Posterior cingulate gyrus (tissue), 11 donors: ENCODE measurements at regions not wholly inside any gene's neighbourhood (a gene's known extent, or its start where the extent isn't known, plus 50 kb on each side); places are given as distances from the start of the nearest gene placed in this dataset.
A peak's percentile ranks its signal among the peaks of the same experiment; 100 is the strongest.

ENCODE experiments used
- DNase-seq, 10 donors: peaks; one replicate each; pipeline versions ENCODE4 v3.0.0 to v3.0.0-alpha.2; 2020 to 2021; ENCODE audit warnings: mixed read lengths in 3 of 10
- intact Hi-C: fragments of 100-400 bp; cut with DNase I; formaldehyde crosslinking; loops from one replicate; pipeline ENCODE4 v1.15.1; 2023

DNA sequence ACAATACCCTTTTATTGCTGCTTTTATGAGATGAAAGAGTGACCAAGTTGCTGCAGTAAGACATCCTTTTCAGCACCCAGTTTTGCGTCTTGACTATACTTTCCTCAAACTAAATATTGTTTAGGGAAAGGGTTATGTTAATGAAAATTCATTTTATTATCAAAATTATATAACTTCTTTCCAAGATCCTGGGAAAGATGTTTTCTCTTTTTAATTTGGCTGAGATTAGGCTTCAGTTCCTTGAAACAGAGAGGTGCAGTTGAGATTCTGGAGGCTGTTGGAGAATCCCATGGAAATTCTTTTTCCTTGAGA is 91.6 kb upstream of the KCNA3 start:
- no peak for DNase-seq
- intact Hi-C loops, result loop anchor here (1.0 to 5.0 kb wide), 3 partner anchors 136 to 244 kb away; no protein-coding TSS in a partner anchor

DNA sequence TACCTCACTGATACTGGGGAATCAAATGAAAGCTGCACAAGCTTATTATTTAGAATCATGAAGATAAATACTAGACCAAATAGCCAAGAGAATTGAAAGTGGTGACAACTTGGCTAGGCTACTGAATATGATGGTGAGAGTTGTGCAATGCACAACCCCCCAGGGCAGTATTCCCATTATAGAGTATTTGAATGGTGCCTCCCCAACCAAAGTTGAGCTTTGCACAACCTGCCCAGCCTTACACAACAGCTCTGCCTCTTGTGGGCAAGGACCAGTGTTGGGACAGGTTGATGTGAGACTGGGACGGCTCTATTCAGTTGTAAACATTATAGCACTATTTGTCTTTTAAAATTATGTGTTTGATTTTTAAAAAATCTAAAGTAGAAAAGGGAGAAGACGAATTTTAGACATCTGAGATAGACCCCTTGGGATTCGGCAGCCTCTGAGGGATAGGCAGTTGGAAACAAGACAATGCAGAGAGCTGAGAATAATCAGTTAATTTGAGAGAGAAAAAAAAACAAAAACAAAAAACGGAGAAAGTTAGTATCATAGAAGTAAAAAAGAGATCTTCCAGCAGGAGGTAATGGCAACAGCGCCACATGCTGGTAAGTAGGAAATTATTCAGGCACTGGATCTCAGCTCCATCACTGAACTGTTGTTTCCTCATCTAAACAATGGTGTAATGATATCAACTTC is 91.0 kb upstream of the KCNA3 start:
- intact Hi-C loops, result loop anchor here (1.0 to 5.0 kb wide), 3 partner anchors 135 to 243 kb away; no protein-coding TSS in a partner anchor
- peak in 5 of 10 donors; percentile 41 to 84 (median 50) for DNase-seq

DNA sequence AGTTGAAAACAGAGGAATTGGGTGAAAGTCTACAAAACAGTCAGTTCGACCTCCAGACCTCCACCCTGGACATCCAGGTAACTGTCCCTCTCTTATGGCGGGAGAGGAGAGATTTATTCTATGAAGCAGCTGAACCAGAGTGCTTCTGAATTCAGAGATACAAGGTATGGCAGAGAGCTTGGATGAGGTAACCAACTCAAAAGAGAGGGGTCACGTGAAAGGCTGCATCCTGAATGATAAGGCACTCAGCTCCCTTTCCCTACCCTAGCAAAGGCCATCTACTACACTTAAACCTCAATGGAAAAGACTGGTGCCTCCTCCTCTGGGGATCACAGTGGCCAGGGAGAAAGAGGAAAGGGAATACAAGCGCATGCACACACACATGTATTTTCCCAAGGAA is 88.4 kb upstream of the KCNA3 start:
- intact Hi-C loops, result no loop called here
- DNase-seq, result no peak

DNA sequence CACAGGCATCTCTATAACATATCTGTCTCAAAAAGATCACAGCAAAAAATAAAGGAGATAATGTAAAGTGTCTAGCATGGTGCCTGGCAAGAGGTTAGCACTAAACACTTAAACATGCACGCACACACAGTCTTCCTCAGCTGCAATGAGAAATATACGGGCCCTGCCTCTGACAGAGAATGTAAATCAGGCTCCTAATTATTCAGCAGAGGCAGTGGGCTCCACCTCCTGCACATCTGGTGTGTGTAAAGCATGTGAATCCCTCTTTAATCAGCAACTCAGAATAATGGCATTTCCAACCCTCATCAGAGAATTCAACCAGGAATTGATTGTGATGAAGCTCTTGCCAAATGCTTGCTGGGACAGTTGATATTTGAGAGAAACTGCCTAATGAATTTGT is 85.6 kb upstream of the KCNA3 start:
- DNase-seq, result no peak
- intact Hi-C loops, result no loop called here

- peak in 9 of 10 donors; percentile 35 to 92 (median 63) for DNase-seq
- intact Hi-C loops, result no loop called here
Observed at GRCh38 chr1:110756506-110756905, 81.8 kb upstream of the KCNA3 start.

DNA sequence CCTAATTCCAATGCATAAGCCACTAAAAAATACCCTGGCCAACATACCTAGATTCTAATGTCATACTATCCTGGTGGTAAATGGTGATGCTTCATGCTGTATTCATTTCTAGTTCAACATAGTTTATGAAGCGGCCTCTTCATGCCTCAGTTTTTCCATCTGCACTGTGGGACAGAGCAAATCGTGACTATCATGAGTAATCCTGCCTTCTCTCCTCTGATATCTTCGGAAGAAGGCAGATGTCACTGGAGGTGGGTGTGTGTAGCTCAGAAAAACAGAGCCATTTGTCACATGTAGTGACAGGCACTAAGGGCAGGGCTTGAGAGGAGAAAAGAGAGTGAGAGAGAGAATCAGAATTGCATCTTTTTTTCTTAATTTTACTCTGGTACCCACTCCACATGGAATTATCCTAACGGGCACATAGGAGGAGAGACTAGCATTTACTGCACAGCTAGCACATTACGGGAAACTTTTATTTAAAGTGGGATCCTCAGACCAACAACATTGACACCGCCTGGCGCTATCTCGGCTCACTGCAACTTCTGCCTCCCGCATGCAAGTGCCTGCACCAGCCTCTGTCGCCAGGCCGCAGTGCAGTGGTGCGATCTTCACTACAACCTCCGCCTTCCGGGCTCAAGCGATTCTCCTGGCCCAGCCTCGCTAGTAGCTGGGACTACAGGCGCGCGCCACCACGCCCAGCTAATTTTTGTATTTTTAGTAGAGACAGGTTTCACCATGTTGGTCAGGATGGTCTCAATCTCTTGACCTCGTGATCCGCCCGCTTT is 78.4 kb upstream of the KCNA3 start:
- intact Hi-C loops, result no loop called here
- peak in 3 of 10 donors; percentile 80 to 88 (median 84) for DNase-seq

GRCh38 chr1:110750562-110750961 is 75.8 kb upstream of the KCNA3 start:
- intact Hi-C loops, result no loop called here
- DNase-seq, result peak in 1 of 10 donors; percentile 26

GRCh38 chr1:110749960-110750359 is 75.2 kb upstream of the KCNA3 start:
- no peak for DNase-seq
- intact Hi-C loops, result no loop called here

DNA sequence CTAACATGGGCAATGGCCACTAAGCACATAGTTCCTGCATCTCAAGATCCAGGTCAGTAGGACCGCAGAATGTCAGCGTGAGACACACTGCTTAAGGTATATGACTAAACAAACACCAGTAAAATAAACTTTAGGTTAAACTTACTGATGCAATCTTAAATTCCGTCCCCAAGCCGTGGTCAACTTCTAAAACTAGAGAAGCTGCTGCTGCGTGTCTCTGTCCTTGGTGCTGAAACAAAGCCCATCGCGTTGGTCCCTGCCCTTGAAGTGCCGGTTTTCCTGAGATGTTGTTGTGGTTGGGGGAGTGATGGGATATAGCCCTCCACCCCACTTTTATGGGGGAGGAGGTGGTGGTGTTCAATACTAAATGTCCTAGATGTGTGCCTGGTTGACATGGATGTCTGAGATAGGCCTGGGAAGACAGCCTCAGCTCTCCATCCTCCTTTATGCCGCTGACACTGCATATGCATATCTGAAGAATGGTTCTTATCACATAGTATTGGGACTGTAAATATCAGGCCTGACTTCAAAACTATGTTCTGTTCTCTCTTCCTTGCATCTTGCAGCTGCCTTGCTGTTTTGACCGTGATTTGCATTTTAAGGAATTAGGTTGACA is 72.0 kb upstream of the KCNA3 start:
- DNase-seq, result peak in 4 of 10 donors; percentile 10 to 61 (median 40)
- intact Hi-C loops, result no loop called here

GRCh38 chr1:110743397-110743796 is 68.7 kb upstream of the KCNA3 start:
- no peak for DNase-seq
- intact Hi-C loops, result no loop called here

GRCh38 chr1:110736900-110737605 is 62.3 kb upstream of the KCNA3 start:
- DNase-seq, result no peak
- intact Hi-C loops, result no loop called here

- intact Hi-C loops, result no loop called here
Observed at GRCh38 chr1:110734133-110734680, 59.5 kb upstream of the KCNA3 start.

GRCh38 chr1:110731529-110731928 is 56.8 kb upstream of the KCNA3 start:
- no peak for DNase-seq
- intact Hi-C loops, result no loop called here

More at GRCh38 chr1:110734133-110734680, 59.5 kb upstream of the KCNA3 start:
- peak in 1 of 10 donors; percentile 12 for DNase-seq

- DNase-seq, result no peak
- intact Hi-C loops, result no loop called here
Observed at GRCh38 chr1:110728388-110729001, 53.8 kb upstream of the KCNA3 start.

DNA sequence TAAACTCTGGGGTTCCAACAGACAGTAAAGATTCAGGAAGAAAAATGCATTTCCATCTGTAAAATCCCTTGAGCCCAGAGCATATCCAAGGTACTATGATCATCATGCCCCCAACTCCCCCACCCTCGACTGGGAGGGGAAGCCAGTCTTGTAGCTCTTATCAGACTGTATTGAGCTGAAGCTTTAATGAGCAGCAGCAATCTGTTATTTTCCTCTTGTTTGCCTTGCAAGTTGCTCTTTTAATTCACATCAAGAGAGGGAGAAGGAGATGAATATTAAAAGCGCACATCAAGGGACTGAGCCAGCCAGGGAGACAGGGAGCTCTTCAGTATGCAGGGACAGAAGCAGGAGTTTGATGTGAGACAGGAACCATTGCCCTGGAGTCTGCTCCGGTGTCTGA is 52.5 kb upstream of the KCNA3 start:
- intact Hi-C loops, result no loop called here
- no peak for DNase-seq

DNA sequence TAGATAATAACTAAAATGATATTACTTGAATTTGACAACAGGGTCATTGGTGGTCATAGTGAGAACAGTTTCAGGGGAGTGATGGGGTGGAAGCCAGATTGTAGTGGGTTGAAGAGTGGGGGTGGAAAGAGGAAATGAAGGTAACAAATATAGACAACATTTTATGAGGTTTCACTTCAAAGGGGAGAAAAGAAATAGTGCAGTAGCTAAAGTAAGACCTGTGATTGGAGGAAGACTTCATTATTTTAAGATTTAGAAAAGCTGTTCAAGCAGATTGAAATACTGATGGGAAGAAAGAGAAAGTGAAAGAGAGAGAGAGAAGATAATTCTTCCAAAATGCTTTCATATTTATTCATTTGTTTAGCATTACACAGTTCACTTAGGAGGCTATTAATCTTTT is 52.0 kb upstream of the KCNA3 start:
- no peak for DNase-seq
- intact Hi-C loops, result no loop called here
